ENCODE measurements at regions not wholly inside any gene's neighbourhood (a gene's known extent, or its start where the extent isn't known, plus 50 kb on each side); places are given as distances from the start of the nearest gene placed in this dataset.
A peak's percentile ranks its signal among the peaks of the same experiment; 100 is the strongest.

GRCh38 chr12:61355105-61355504 is 905.1 kb upstream of the USP15 start:
- no peak for DNase-seq (ENCODE audit: low read depth in 3 of 3, low spot score in 2 of 3)

GRCh38 chr12:61356485-61356884 is 903.7 kb upstream of the USP15 start:
- no peak for DNase-seq (ENCODE audit: low read depth in 3 of 3, low spot score in 2 of 3)

- DNase-seq (ENCODE audit: low read depth in 3 of 3, low spot score in 2 of 3) = no peak
Measured at GRCh38 chr12:61357496-61357895, 902.7 kb upstream of the USP15 start.

DNA sequence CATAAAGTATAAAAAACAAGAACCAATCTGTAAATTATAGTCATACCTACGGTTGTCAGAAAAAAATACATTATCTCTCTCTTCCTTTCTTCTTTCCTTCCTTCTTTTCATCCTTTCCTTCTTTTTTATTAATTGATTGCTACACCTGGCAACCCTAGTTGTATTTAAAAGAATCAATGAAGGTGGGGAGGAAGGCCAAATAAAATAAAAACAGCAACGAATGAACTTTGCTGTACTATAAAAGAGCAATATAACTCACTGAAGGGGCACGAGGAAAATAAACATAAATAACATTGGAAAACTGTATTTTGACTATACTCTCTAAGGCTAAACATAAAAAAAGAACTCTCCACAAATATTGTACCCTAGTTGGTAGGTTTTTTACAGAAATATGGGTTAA is 898.2 kb upstream of the USP15 start:
- DNase-seq (ENCODE audit: low read depth in 3 of 3, low spot score in 2 of 3) = no peak

DNA sequence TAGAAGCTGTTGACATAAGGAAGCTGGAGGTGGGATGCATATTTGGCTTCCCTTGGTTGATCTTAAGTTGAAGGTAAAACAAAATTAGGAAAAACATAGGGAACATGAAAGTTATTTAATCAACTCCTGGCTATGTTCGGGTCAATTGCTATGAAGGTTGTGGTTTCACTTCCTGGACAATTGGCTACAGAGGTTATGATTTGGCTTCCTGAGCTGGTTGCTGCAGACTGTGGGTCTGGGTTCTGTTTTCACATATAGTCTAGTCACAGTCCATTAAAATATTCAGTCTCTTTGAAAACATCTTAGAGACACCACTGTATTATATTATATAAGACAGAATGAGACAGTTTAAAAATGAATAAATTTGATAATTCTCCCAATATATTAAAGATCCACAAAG is 895.2 kb upstream of the USP15 start:
- no peak for DNase-seq (ENCODE audit: low read depth in 3 of 3, low spot score in 2 of 3)

DNA sequence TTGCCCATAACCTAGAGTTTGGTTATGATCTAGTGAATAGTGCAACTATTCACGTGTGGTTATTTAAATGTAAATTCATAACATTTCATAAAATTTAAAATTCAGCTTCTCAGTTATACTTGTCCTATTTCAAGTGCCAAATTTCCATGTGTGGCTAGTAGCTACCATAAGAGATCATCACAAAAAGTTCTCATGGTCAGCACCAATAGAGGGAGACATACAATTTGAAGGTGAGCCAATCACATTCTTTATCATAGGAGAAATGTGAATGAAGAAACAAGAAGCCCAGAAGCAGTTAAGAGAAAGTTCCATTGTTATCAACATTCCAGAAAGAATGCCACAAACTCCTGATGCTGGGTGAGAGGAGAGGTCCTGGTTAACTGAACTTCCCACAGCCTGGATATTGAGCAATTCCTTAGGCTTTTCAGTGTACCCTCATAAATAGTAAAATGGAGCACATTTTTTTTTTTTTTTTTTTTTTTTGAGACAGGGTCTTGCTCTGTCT is 892.9 kb upstream of the USP15 start:
- no peak for DNase-seq (ENCODE audit: low read depth in 3 of 3, low spot score in 2 of 3)

DNA sequence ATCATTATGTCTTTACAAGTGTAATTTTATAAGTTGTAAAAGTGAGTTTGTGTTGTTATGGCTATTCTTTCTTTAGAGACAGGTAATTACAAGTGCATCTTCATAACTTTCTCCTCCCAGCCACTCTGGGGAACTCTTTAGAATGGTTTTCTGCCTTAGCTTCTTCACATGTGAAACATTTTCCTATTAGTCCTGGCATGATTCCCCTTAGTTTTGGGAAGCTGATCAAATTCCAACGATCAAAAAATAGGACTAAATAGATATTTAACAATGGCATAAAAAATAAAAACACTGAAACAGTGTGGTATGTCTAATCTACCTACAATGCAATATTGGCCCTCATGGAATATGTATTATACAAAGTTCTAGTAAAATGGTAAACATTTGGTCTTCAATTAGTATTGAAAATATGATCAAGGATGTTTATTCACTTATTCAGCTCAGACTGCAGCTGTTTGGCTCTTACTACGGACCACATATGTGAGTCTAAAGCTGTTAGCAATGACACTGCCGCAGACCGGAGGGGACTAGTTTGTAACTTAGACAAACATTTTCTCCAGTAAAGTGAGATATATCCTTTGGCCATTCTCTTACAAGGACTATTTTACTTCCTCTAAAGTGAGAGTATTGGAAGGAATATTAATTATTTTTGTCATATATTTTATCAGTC is 890.8 kb upstream of the USP15 start:
- no peak for DNase-seq (ENCODE audit: low read depth in 3 of 3, low spot score in 2 of 3)

GRCh38 chr12:61384511-61384910 is 875.7 kb upstream of the USP15 start:
- DNase-seq (ENCODE audit: low read depth in 3 of 3, low spot score in 2 of 3) = no peak

DNA sequence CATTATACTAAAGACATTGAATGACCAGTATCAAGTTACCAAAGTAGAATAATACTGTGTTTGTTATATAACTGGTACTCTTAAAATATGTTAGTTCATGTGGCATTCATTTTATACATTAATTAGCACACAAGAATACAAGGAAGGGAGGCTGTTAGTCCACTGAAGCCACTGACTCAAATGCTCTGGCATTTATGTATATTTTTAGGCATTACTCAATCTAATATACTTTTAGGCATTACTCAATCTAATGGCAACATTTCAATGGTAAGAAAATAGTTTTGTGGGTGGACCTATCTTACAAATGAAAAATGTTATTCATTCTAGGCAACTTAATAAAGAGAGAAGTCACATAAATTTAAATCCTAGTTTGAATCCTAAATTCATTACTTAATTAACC is 874.4 kb upstream of the USP15 start:
- no peak for DNase-seq (ENCODE audit: low read depth in 3 of 3, low spot score in 2 of 3)

DNA sequence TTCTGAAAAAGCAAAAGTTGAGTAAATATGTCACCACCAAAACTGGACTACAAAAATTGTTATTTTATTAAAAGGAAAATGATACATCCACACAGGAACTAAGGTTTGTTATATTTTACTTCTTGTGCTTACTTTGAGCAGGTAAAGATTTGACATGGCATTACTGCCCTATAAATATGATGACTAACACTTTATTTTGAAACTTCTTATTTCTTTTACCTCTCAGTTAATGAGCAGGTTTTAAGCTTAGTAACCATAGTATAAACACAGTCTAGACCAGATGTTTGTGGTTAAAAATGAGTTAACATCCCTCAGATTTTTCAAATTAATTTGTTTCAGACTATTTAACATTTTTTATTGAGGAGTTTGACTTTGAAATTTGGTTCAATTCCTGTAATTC is 862.5 kb upstream of the USP15 start:
- DNase-seq (ENCODE audit: low read depth in 3 of 3, low spot score in 2 of 3) = no peak

DNA sequence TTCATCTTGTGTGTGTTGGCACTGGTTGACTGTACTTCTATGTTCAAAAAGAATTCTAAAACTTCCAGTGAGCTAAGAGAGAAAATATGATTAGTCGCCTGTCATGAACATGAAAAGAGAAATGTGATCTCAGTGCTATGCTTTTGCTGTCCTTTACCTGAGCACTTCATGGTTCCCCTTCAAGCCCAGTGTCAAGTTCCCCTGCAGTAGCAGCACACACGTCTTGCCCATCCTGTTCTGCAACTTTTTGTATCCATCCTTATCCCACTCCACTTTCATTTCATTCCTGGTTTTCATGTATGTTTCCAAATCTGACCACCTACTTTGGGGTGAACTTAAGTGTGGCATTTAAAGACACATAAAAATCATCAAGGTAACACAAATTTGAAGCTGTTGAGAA is 848.0 kb upstream of the USP15 start:
- DNase-seq (ENCODE audit: low read depth in 3 of 3, low spot score in 2 of 3) = no peak

DNA sequence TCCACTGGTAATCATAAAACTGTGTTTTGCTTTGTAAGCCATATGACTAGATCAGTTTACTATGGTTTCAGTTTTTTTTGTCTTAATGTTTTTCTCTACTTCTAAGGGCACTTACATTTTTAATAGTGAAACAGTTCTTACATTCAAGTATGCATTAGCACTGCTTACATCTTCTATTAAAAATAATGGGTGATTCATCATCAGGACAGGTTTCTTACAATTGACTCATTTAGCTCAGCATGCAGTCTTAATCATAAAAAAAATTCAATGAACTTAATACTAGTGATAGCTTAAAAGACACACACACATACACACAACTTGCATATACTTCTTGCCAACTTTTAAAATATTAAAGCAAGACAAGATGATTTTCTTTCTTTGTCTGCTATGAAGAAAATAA is 845.7 kb upstream of the USP15 start:
- no peak for DNase-seq (ENCODE audit: low read depth in 3 of 3, low spot score in 2 of 3)

DNA sequence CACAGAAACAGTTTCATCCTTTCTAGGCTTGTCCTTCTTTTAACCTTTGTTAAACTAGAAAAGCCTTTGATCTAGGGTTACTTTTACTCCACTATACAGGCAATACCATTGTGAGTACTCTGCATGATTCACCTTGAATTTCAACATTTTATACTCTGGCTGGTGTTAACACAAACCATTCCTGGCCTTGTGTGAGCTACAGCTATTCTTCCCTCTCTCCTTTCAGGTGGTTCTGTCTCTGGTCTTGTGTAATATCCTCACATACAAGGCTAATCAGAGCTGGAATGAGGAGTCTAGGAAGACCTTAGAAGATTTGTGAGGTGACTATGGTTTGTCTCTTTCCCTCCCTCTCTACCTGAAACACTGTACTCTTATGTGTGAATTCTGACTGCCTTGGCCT is 837.4 kb upstream of the USP15 start:
- DNase-seq (ENCODE audit: low read depth in 3 of 3, low spot score in 2 of 3) = no peak

- no peak for DNase-seq (ENCODE audit: low read depth in 3 of 3, low spot score in 2 of 3)
Measured at GRCh38 chr12:61452076-61452475, 808.1 kb upstream of the USP15 start.

DNA sequence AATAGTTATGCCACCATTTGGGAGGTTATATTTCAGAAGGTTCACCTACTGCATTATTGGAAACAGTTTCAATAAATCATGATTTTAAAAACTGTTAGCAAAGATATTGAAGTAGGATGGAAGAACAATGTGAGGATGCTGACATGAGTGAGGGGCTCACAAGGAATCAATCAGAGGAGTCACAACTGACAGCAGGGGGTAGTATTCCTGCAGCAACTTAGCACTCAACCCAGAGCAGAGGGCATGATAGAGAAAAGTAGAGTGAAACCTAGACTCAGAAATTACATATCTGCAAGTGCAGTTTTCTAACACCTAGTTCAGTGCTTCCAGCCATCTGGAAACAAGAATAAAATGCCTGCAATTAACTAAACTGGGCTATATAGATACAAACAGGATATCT is 772.5 kb upstream of the USP15 start:
- no peak for DNase-seq (ENCODE audit: low read depth in 3 of 3, low spot score in 2 of 3)

DNA sequence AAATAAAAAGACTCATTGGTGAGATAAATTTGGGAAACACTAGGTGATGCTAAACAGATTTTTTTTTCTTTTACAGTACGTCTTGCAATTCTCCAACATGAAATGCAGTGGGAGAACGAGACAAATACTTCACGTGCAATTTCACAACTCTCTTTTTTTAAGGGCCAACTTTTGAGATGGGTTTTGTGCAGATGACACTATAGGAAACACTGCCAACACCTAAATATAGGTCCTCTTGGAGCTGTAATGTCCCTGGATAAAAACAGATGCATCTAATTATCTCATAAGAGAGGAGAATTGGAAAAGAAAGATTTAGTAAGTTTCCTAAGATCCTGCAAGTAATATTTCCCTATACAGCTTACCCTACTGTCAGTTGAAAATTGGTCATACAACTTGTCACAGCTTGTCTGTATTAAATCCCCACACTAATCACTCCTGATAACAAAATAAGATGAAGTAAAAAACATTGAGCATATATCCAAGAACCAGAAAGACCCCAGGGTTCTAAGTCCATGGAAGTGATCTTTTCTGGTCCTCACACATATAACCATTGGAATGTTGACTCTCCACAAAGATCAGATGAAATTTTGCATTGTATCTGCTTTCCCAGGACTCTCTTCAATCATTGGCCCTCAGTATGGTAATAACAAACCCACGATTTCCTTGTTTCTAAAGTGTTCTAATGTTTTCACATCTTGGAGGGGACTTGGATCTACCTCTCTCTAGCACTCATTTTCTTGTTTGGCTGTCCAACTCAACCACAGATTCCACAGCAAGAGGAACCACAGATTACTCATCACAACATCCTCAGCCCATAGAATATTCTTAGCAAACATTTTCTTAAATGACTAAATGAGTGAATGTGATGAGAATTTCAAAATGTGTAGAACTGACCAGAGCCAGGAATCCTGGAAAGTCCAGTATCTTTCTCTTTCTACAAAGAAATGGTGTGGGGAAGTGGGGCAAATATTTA is 769.4 kb upstream of the USP15 start:
- DNase-seq (ENCODE audit: low read depth in 3 of 3, low spot score in 2 of 3) = no peak

DNA sequence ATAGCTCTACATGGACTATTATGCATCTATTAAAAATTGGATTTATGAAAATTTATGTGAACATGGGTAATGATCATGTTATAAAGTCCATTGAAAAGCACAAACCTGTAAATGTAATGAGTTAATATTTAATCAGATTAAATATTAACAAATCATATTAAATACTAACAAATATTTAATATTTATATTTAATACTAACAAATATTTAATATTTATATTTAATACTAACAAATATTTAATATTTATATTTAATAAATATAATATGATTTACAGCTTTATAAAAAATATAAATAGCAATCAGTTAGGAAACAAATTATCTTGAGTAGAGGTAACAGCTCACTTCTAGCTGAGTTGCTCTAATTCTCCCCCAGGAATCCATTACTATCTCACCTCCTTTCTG is 758.0 kb upstream of the USP15 start:
- no peak for DNase-seq (ENCODE audit: low read depth in 3 of 3, low spot score in 2 of 3)

DNA sequence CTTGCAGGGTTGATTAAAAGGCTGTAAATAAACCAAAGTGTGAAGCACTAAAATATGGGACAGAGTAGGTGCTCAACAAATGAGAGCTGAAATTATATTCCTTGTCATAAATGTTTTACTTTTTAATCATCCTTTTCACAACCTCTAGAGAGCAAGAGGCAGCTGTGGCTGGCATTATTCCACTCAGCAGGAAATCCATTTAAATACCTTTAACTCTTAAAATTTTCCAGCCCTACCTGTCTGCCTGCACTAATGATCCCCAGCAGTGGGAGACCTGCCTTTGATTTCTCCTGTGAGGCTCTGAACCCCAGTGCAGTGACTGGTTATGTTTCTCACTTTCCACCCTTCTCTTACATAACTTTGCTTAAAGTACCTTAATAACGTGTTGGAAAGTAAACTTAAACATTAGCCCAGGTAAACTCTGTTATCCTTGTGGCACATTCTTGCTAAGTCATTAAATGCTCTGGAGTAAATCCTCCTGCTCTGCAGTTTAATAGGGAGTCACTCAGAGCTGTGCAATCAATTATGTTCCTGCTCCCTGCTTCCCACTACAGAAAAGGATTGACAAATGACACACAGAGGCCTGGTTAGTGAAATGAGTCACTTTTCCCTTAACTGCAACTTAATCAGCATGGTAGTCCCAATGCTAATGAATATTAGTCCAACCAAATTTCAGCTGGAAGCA is 755.7 kb upstream of the USP15 start:
- DNase-seq (ENCODE audit: low read depth in 3 of 3, low spot score in 2 of 3) = peak in 2 of 3 donors; percentile 2 to 4

- no peak for DNase-seq (ENCODE audit: low read depth in 3 of 3, low spot score in 2 of 3)
Measured at GRCh38 chr12:61513499-61513898, 746.7 kb upstream of the USP15 start.

DNA sequence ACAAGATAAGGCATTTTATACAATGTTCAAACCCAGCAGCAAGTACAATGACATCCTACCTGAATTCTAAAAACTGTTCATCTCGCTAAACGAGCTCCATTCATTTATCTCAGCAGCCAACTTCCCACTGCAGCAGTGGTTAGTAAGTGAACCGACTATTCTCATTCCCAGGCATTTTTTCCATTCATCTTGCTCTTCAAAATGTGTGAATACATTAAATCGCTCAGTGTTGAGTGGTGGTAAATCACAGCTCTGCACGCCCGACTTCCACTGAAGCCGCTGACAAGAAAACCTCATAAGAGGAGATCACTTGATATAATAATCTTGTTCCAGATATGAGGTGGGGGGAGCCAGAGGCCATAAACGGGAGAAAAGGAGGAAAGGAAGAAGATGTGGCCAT is 746.2 kb upstream of the USP15 start:
- DNase-seq (ENCODE audit: low read depth in 3 of 3, low spot score in 2 of 3) = no peak

DNA sequence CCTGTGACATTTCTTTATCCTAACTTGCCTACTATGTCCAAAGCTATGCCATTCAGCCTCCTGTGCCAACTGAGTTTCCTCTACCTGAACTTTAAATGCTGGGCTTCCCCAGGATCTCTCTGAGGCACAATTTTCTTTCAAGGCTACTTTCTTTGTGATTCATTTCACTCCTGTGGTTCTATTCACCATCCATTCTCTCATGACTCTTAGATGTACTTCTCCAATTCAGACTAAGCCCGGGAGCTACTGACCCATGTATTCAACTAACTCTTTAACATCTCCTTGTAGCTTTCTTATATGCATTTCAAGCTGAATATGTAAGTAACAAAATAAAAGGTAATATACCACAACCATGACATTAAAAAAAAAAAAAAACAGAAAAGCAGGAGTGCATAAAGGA is 738.9 kb upstream of the USP15 start:
- no peak for DNase-seq (ENCODE audit: low read depth in 3 of 3, low spot score in 2 of 3)

Data from right renal cortex interstitium (tissue), 3 donors.